DOHH2 (cell line): ENCODE measurements at regions not wholly inside any gene's neighbourhood (a gene's known extent, or its start where the extent isn't known, plus 50 kb on each side); places are given as distances from the start of the nearest gene placed in this dataset.

Experiments
- H3F3A ChIP-seq: fragments of 200-600 bp; sonication (generic), shearing (Covaris generic); 2 replicates; pipeline ENCODE4 v1.6.0; 2016; ENCODE audit warnings: antibody characterized with exemption, mild to moderate bottlenecking; ENCODE audit not compliant: control insufficient read depth, insufficient read depth
- H3K27ac ChIP-seq: fragments of 200-600 bp; sonication (generic); 2 replicates; pipeline ENCODE4 v1.5.1; 2014; ENCODE audit warnings: low read depth, mild to moderate bottlenecking, low read length, moderate library complexity
- H3K27me3 ChIP-seq: fragments of 200-600 bp; sonication (generic); 2 replicates; pipeline ENCODE4 v1.6.1; 2014; ENCODE audit warnings: mild to moderate bottlenecking, low read length, mixed read lengths; ENCODE audit not compliant: control insufficient read depth
- H3K36me3 ChIP-seq: fragments of 200-600 bp; sonication (generic); 2 replicates; pipeline ENCODE4 v1.6.1; 2014; ENCODE audit warnings: mild to moderate bottlenecking, low read length, moderate library complexity, mixed read lengths; ENCODE audit not compliant: control insufficient read depth
- H3K4me1 ChIP-seq: fragments of 200-600 bp; sonication (generic); 2 replicates; pipeline ENCODE4 v1.6.1; 2014; ENCODE audit warnings: mild to moderate bottlenecking, low read length, mixed read lengths; ENCODE audit not compliant: control insufficient read depth
- H3K4me2 ChIP-seq: fragments of 200-600 bp; sonication (generic); 2 replicates; pipeline ENCODE4 v1.6.0; 2014; ENCODE audit warnings: mild to moderate bottlenecking, low read length, moderate library complexity
- H3K4me3 ChIP-seq: fragments of 200-600 bp; sonication (generic); 2 replicates; pipeline ENCODE4 v1.5.1; 2014; ENCODE audit warnings: mild to moderate bottlenecking, low read length, mixed read lengths
- H3K79me2 ChIP-seq: fragments of 200-600 bp; sonication (generic); 2 replicates; pipeline ENCODE4 v1.6.1; 2014; ENCODE audit warnings: mild to moderate bottlenecking, low read length, mixed read lengths; ENCODE audit not compliant: control insufficient read depth
- H3K9me2 ChIP-seq: fragments of 200-600 bp; sonication (generic); replicated peaks from 2 replicates; pipeline ENCODE4 v1.6.1; 2014; ENCODE audit warnings: mild to moderate bottlenecking, low read length, mixed read lengths; ENCODE audit not compliant: control insufficient read depth
- H3K9me3 ChIP-seq: fragments of 200-600 bp; sonication (generic); 2 replicates; pipeline ENCODE4 v1.6.1; 2014; ENCODE audit warnings: antibody characterized with exemption, low read length, mixed read lengths; ENCODE audit not compliant: control insufficient read depth, insufficient read depth
- H4K20me1 ChIP-seq: fragments of 200-600 bp; sonication (generic); 2 replicates; pipeline ENCODE4 v1.6.0; 2014; ENCODE audit warnings: low read depth, mild to moderate bottlenecking, antibody characterized with exemption, low read length, moderate library complexity; ENCODE audit not compliant: control insufficient read depth, insufficient read depth
- EZH2phosphoT487 ChIP-seq: fragments of 200-600 bp; sonication (generic); IDR thresholded peaks from 2 replicates; pipeline ENCODE4 v1.6.1; 2017; ENCODE audit warnings: borderline replicate concordance, mild to moderate bottlenecking, antibody characterized with exemption, low read length, moderate library complexity, mixed read lengths
- TF ChIP-seq, protein P1 (sequence below): fragments of 200-600 bp; sonication (generic); IDR thresholded peaks from one replicate; pipeline ENCODE4 v1.5.1; 2014; ENCODE audit warnings: antibody characterized with exemption, mild to moderate bottlenecking, low read depth, low read length; ENCODE audit not compliant: poor library complexity, severe bottlenecking

DNA sequence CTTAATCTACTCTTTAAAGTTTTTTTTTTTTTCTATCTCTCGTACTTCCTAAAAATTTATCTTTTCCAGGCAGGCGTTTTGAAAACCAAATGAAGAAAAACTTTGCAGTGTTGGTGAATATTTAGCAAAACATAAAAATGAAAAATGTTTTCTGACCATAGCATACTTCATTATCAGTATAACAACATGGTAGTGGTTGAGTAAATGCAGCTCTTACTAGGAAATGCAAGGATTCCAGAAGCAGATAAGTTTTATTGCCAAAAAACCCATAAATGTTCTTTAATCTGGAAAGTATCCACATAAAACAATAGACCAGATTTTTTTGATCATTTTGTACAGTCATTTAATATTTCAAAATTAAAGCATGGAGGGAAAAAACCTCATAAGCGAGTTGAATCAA lies 136.9 kb upstream of the GUCY1A1 start:
- Histone ChIP-seq H3K9me3 (no peaks in the 10 kb centered on the region), H3K9me2 (no peaks in the 10 kb centered on the region), H3K27ac (no peak overlapping the region), H3K27me3 (no peaks in the 10 kb centered on the region), H3K4me2 (no peak overlapping the region), H3K79me2 (no peaks in the 10 kb centered on the region), H3K36me3 (no peaks in the 10 kb centered on the region), H3K4me1 (no peaks in the 10 kb centered on the region), H4K20me1 (no peaks in the 10 kb centered on the region), H3K4me3 (no peak overlapping the region), H3F3A (no peaks in the 10 kb centered on the region)
- TF ChIP-seq, protein P1, sequence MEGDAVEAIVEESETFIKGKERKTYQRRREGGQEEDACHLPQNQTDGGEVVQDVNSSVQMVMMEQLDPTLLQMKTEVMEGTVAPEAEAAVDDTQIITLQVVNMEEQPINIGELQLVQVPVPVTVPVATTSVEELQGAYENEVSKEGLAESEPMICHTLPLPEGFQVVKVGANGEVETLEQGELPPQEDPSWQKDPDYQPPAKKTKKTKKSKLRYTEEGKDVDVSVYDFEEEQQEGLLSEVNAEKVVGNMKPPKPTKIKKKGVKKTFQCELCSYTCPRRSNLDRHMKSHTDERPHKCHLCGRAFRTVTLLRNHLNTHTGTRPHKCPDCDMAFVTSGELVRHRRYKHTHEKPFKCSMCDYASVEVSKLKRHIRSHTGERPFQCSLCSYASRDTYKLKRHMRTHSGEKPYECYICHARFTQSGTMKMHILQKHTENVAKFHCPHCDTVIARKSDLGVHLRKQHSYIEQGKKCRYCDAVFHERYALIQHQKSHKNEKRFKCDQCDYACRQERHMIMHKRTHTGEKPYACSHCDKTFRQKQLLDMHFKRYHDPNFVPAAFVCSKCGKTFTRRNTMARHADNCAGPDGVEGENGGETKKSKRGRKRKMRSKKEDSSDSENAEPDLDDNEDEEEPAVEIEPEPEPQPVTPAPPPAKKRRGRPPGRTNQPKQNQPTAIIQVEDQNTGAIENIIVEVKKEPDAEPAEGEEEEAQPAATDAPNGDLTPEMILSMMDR, result no peak
- no peak for TF ChIP-seq EZH2phosphoT487

DNA sequence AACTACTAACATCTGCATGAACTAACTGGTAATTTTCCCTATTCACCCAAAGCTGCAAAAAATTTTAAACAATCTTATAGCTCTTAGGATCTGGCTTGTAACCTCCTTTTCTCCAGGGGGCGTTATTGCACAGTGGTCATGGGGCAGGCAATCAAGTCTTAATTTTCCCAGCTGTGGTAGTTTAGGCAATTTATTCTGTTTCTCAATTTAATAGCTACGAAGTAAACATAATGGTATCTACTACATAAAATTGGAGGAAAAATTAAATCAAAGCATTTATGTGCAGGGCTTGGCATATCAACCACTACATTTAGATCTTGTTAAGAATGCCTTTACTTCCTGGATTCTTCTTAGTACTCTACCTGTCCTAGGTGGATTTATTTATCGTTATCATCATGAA lies 137.4 kb upstream of the GUCY1A1 start:
- Histone ChIP-seq H3F3A (no peaks in the 10 kb centered on the region), H3K4me3 (no peak overlapping the region), H3K9me3 (no peaks in the 10 kb centered on the region), H4K20me1 (no peaks in the 10 kb centered on the region), H3K4me1 (no peaks in the 10 kb centered on the region), H3K9me2 (no peaks in the 10 kb centered on the region), H3K27me3 (no peaks in the 10 kb centered on the region), H3K79me2 (no peaks in the 10 kb centered on the region), H3K36me3 (no peaks in the 10 kb centered on the region), H3K4me2 (no peak overlapping the region), H3K27ac (no peak overlapping the region)
- no peak for TF ChIP-seq EZH2phosphoT487
- TF ChIP-seq, protein P1, result no peak

DNA sequence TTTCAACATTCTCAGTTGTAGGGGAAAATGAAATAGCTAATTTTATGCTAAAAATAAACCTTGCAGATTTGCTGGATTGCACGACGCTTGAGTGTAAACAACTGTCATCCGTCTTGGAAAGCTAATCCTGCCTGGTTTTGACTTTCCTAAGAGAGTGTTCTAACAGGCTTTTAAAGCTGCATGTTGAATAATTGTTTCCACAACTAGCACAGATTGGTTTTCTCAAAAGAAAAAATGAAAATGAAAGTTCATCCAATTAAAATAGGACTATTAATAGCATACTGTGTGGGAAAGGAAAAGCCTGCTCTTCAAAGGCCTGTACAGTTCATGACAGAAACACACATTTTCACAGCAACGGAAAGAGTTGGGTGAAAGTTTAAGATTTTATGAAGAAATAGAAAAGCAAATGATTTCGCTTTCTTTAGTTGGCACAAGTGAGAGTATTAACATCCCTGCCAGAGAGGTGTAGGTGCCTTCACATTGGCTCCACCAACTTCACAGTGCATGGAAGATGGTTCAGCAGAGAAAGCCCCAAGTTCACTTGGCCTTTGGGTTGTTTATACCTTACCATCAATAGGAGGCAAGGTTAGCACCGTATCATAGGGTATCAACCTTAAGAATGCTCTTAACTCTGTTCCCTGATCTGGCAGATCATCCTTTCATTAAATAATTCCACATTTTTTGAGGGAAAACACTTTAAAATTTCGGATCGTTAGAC lies 140.0 kb upstream of the GUCY1A1 start:
- Histone ChIP-seq H3K4me3 (no peak overlapping the region), H3K27me3 (no peaks in the 10 kb centered on the region), H3K27ac (no peak overlapping the region), H3K4me1 (no peaks in the 10 kb centered on the region), H4K20me1 (no peaks in the 10 kb centered on the region), H3K9me3 (no peaks in the 10 kb centered on the region), H3K79me2 (no peaks in the 10 kb centered on the region), H3K9me2 (no peaks in the 10 kb centered on the region), H3K4me2 (no peak overlapping the region), H3K36me3 (no peaks in the 10 kb centered on the region), H3F3A (no peaks in the 10 kb centered on the region)
- TF ChIP-seq, protein P1, result no peak
- no peak for TF ChIP-seq EZH2phosphoT487
